ENCODE measurements at regions not wholly inside any gene's neighbourhood (a gene's known extent, or its start where the extent isn't known, plus 50 kb on each side); places are given as distances from the start of the nearest gene placed in this dataset.
"Not testable (repeated sequence)": the region's sequence is repeated elsewhere in the genome, so short reads cannot be mapped to it uniquely, and the experiment has no call there.

DNA sequence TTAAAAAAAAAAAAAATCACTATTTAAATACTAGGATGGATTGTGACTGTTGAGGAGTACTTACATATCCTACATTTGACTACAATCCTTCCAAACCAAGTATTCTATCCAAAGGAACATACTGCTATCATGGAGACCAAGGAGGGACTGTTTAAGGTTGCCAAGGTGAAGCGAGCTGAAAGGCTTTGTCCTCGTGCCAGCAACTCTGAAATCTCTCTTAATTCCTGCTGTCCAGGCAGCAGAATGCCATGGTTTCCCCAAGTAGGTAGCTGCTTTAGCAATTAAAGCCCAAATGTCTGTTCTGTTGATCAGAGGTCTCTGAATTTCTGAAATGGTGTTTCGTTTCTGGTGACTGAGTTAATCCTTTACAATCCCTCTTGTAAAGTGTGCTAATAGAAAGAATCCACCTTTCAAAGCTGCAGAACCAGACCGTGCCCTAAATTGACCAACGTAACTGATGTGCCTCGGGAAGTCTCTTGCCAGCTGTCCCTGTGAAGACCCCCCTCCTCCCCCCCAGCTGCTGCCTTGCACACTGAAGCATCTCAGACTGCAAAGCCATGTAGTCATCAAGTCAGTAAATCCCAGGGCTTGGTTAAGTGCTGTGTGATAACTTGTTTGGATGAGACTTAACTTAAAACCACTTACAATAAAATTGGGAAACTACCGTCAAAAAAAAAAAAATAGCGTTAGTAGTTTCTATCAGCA, 210.9 kb downstream of the CYLC2 start:
- H3K4me2 ChIP-seq (ENCODE audit: low read depth, low read length, poor library complexity, severe bottlenecking); H3K27ac ChIP-seq (ENCODE audit: low read length); H3K4me1 ChIP-seq (ENCODE audit: low read length); H3K9ac ChIP-seq (ENCODE audit: low read length); H3K27me3 ChIP-seq (ENCODE audit: low read length); H3K79me2 ChIP-seq (ENCODE audit: low read length); DNase-seq; H3K4me3 ChIP-seq (ENCODE audit: low read length); H3K36me3 ChIP-seq (ENCODE audit: insufficient read depth, low read length); H2AFZ ChIP-seq (ENCODE audit: low read length); H4K20me1 ChIP-seq (ENCODE audit: insufficient read depth, low read depth, low read length); H3K9me2 ChIP-seq (replicated peaks; ENCODE audit: insufficient read depth, low read length): not testable (repeated sequence)
- peaks cover 13% of the 10 kb centered on the region for H3K9me3 ChIP-seq (ENCODE audit: low read length)

DNA sequence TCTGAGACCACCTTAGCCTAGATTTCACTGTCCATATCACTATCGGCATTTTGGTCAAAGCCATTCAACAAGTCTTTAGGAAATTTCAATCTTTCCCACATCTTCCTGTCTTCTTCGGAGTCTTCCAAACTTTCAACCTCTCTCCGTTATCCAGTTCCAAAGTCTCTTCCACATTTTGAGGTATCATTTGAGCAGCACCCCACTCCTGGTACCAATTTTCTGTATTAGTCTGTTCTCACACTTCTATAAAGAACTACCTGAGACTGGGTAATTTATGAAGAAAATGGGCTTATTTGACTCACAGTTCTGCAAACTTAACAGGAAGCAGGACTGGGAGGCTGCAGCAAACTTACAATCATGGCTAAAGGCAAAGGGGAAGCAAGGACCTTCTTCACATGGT, 215.5 kb downstream of the CYLC2 start:
- Histone ChIP-seq H3K4me3 (ENCODE audit: low read length) (no peak overlapping the region), H3K27ac (ENCODE audit: low read length) (no peak overlapping the region), H3K4me2 (ENCODE audit: low read depth, low read length, poor library complexity, severe bottlenecking) (no peak overlapping the region), H3K4me1 (ENCODE audit: low read length) (no peaks in the 10 kb centered on the region), H4K20me1 (ENCODE audit: insufficient read depth, low read depth, low read length) (no peaks in the 10 kb centered on the region), H3K36me3 (ENCODE audit: insufficient read depth, low read length) (no peaks in the 10 kb centered on the region), H3K27me3 (ENCODE audit: low read length) (no peaks in the 10 kb centered on the region), H3K9me2 (replicated peaks; ENCODE audit: insufficient read depth, low read length) (no peaks in the 10 kb centered on the region), H3K9me3 (ENCODE audit: low read length) (peaks cover 18% of the 10 kb centered on the region), H3K79me2 (ENCODE audit: low read length) (no peaks in the 10 kb centered on the region), H3K9ac (ENCODE audit: low read length) (no peak overlapping the region), H2AFZ (ENCODE audit: low read length) (no peak overlapping the region)
- no peak for DNase-seq

DNA sequence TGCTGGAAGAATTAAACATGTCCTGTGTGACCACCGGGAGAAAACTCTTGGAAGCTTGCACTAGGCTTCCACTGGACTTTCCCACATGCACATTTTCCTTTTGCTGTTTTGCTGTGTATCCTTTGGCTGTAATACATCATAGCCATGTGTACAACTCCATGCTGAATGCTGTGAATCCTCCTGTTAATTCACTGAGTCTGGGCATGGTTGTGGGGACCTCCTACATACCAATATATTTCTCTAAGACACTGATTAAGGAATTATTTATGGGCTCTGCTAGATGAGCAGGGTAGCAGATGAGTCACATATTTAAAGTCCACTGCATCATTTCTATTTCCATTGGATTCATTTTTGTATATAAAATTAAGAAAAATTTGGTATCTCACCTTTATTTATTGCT, 220.1 kb downstream of the CYLC2 start:
- Histone ChIP-seq H2AFZ (ENCODE audit: low read length) (no peak overlapping the region), H3K79me2 (ENCODE audit: low read length) (no peaks in the 10 kb centered on the region), H3K4me2 (ENCODE audit: low read depth, low read length, poor library complexity, severe bottlenecking) (no peak overlapping the region), H3K9me3 (ENCODE audit: low read length) (peaks cover 12% of the 10 kb centered on the region), H3K4me3 (ENCODE audit: low read length) (no peak overlapping the region), H3K4me1 (ENCODE audit: low read length) (no peaks in the 10 kb centered on the region), H3K27ac (ENCODE audit: low read length) (no peak overlapping the region), H3K36me3 (ENCODE audit: insufficient read depth, low read length) (no peaks in the 10 kb centered on the region), H3K27me3 (ENCODE audit: low read length) (no peaks in the 10 kb centered on the region), H3K9ac (ENCODE audit: low read length) (no peak overlapping the region), H3K9me2 (replicated peaks; ENCODE audit: insufficient read depth, low read length) (no peaks in the 10 kb centered on the region), H4K20me1 (ENCODE audit: insufficient read depth, low read depth, low read length) (no peaks in the 10 kb centered on the region)
- no peak for DNase-seq

DNA sequence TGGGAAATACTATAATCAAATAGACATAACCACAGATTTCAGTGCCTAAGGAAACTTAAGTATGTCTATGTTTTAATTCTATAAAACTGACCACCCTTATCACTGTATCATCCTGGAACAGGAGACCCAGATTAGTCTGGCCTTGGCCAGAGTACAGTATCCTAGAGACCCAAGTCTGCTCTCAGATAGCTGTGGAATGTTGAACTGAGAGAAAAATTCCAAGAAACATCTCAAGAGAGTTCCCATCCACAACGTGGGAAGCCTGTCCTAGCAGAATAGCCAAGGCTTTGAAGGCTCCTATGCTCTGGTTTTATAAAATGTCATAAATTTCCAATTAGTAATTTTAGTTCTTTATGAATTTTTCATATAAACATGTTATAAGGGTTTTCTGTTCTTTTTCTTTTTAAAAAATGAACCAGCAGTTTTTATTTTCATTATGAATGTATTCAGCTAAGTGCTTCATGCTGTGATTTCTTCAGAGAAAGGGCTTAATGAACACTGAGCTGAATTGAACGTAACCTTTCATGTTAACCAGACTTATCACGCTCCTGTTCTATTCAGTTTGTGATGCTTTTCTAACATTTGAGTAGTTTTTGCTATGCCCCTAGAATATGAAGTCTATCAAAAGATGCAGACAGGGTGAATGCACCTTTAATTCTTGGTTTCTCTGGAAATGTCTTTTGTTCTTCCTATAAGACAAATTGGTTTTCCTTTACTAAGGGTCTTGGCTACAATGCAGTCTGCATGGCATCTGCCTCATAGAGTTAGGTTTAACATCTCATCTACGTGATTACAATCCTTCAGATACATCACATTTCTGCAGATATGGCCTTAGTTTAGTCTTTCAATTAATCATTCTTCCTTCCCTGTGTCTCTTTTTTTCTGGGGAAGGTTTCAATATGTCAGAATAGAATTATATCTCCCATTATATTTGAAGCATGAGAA, 230.8 kb downstream of the CYLC2 start:
- no peaks in the 10 kb centered on the region for H3K9me2 ChIP-seq (replicated peaks; ENCODE audit: insufficient read depth, low read length)
- H2AFZ ChIP-seq (ENCODE audit: low read length) = no peak overlapping the region
- no peak overlapping the region for H3K9ac ChIP-seq (ENCODE audit: low read length)
- H3K9me3 ChIP-seq (ENCODE audit: low read length) = peaks cover 25% of the 10 kb centered on the region
- DNase-seq = no peak
- H3K79me2 ChIP-seq (ENCODE audit: low read length) = no peaks in the 10 kb centered on the region
- no peaks in the 10 kb centered on the region for H3K36me3 ChIP-seq (ENCODE audit: insufficient read depth, low read length)
- no peak overlapping the region for H3K4me2 ChIP-seq (ENCODE audit: low read depth, low read length, poor library complexity, severe bottlenecking)
- H3K27me3 ChIP-seq (ENCODE audit: low read length) = no peaks in the 10 kb centered on the region
- H4K20me1 ChIP-seq (ENCODE audit: insufficient read depth, low read depth, low read length) = no peaks in the 10 kb centered on the region
- no peak overlapping the region for H3K27ac ChIP-seq (ENCODE audit: low read length)
- no peaks in the 10 kb centered on the region for H3K4me1 ChIP-seq (ENCODE audit: low read length)
- no peak overlapping the region for H3K4me3 ChIP-seq (ENCODE audit: low read length)

DNA sequence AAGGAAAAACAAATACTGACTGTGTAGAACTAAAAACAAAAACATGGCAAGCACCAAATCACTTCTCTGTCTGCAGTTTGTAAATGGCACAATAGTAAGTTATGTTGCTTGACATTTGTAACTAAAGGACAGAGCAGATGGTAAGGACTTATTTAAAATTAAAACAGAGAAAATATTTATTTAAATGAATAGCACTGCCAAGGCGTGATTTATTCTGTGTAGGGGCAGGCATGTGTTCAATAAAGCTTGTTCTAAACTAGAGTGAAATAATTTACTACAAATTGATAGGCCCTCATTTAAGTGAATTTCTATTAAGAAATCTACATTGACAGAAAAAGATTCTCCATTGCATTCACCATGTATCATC, 231.5 kb downstream of the CYLC2 start:
- H3K27ac ChIP-seq (ENCODE audit: low read length) = no peak overlapping the region
- no peak overlapping the region for H3K4me3 ChIP-seq (ENCODE audit: low read length)
- no peak overlapping the region for H3K9ac ChIP-seq (ENCODE audit: low read length)
- no peaks in the 10 kb centered on the region for H3K27me3 ChIP-seq (ENCODE audit: low read length)
- no peaks in the 10 kb centered on the region for H3K9me2 ChIP-seq (replicated peaks; ENCODE audit: insufficient read depth, low read length)
- peaks cover 21% of the 10 kb centered on the region for H3K9me3 ChIP-seq (ENCODE audit: low read length)
- H3K79me2 ChIP-seq (ENCODE audit: low read length) = no peaks in the 10 kb centered on the region
- no peak overlapping the region for H3K4me2 ChIP-seq (ENCODE audit: low read depth, low read length, poor library complexity, severe bottlenecking)
- H3K4me1 ChIP-seq (ENCODE audit: low read length) = no peaks in the 10 kb centered on the region
- H3K36me3 ChIP-seq (ENCODE audit: insufficient read depth, low read length) = no peaks in the 10 kb centered on the region
- H4K20me1 ChIP-seq (ENCODE audit: insufficient read depth, low read depth, low read length) = no peaks in the 10 kb centered on the region
- H2AFZ ChIP-seq (ENCODE audit: low read length) = no peak overlapping the region
- no peak for DNase-seq

DNA sequence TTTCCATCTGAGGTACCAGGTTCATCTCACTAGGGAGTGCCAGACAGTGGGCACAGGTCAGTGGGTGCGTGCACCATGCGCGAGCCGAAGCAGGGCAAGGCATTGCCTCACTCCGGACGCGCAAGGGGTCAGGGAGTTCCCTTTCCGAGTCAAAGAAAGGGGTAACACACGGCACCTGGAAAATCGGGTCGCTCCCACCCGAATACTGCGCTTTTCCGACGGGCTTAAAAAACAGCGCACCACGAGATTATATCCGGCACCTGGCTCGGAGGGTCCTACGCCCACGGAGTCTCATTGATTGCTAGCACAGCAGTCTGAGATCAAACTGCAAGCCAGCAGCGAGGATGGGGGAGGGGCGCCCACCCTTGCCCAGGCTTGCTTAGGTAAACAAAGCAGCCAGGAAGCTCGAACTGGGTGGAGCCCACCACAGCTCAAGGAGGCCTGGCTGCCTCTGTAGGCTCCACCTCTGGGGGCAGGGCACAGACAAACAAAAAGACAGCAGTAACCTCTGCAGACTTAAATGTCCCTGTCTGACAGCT, 242.5 kb downstream of the CYLC2 start:
- H2AFZ ChIP-seq (ENCODE audit: low read length); DNase-seq; H3K27ac ChIP-seq (ENCODE audit: low read length); H4K20me1 ChIP-seq (ENCODE audit: insufficient read depth, low read depth, low read length); H3K4me2 ChIP-seq (ENCODE audit: low read depth, low read length, poor library complexity, severe bottlenecking); H3K79me2 ChIP-seq (ENCODE audit: low read length); H3K36me3 ChIP-seq (ENCODE audit: insufficient read depth, low read length); H3K4me1 ChIP-seq (ENCODE audit: low read length); H3K27me3 ChIP-seq (ENCODE audit: low read length); H3K9ac ChIP-seq (ENCODE audit: low read length); H3K9me2 ChIP-seq (replicated peaks; ENCODE audit: insufficient read depth, low read length); H3K4me3 ChIP-seq (ENCODE audit: low read length): not testable (repeated sequence)
- peaks cover 19% of the 10 kb centered on the region; the same call in 1 of the 2 replicates for H3K9me3 ChIP-seq (ENCODE audit: low read length)

DNA sequence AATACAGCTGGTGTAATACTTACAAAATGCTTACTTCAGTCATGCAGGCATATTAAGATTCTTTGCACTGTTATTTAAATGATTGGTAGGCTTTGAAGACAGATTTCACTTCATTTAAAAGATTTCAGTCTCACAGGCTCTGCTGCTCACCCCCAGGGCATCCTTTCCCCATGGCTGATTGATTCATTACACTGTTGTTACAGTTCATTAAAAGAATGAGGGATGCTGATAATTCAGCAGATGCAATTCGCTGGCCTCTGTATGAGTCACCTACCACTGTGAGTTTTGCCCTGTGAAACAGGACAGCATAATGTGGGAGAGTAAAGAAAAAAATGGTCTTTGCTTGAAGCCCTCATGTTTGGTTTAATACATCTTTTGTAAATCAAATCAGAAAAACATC, 246.9 kb downstream of the CYLC2 start:
- Histone ChIP-seq H4K20me1 (ENCODE audit: insufficient read depth, low read depth, low read length) (no peaks in the 10 kb centered on the region), H3K79me2 (ENCODE audit: low read length) (no peaks in the 10 kb centered on the region), H3K9me3 (ENCODE audit: low read length) (peaks cover 3% of the 10 kb centered on the region; the same call in 1 of the 2 replicates), H3K4me1 (ENCODE audit: low read length) (no peaks in the 10 kb centered on the region), H3K27me3 (ENCODE audit: low read length) (no peaks in the 10 kb centered on the region), H3K9ac (ENCODE audit: low read length) (no peak overlapping the region), H3K27ac (ENCODE audit: low read length) (no peak overlapping the region), H3K9me2 (replicated peaks; ENCODE audit: insufficient read depth, low read length) (no peaks in the 10 kb centered on the region), H2AFZ (ENCODE audit: low read length) (no peak overlapping the region), H3K4me2 (ENCODE audit: low read depth, low read length, poor library complexity, severe bottlenecking) (no peak overlapping the region), H3K4me3 (ENCODE audit: low read length) (no peak overlapping the region), H3K36me3 (ENCODE audit: insufficient read depth, low read length) (no peaks in the 10 kb centered on the region)
- DNase-seq = no peak

DNA sequence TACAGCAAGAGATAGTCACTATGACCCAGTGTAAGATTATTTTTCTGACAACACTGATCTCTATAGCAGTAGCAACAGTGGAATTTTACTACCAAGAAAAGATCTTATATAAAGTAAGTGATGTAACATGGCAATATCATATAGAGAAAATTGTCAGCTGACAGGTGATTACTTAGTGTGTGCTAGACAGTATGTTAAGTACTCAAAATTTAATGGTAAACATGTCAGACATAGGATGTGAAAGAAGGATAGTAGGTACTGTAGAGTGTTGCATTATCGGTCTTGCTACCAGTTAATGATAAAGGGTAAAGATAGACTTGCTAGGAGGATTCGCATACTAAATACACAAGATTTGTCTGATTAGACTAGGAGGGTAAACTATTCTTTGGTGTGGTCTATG, 247.4 kb downstream of the CYLC2 start:
- Histone ChIP-seq H4K20me1 (ENCODE audit: insufficient read depth, low read depth, low read length) (no peaks in the 10 kb centered on the region), H3K9me2 (replicated peaks; ENCODE audit: insufficient read depth, low read length) (no peaks in the 10 kb centered on the region), H2AFZ (ENCODE audit: low read length) (no peak overlapping the region), H3K9ac (ENCODE audit: low read length) (no peak overlapping the region), H3K9me3 (ENCODE audit: low read length) (peaks cover 3% of the 10 kb centered on the region; the same call in 1 of the 2 replicates), H3K79me2 (ENCODE audit: low read length) (no peaks in the 10 kb centered on the region), H3K4me1 (ENCODE audit: low read length) (no peaks in the 10 kb centered on the region), H3K4me2 (ENCODE audit: low read depth, low read length, poor library complexity, severe bottlenecking) (no peak overlapping the region), H3K27ac (ENCODE audit: low read length) (no peak overlapping the region), H3K36me3 (ENCODE audit: insufficient read depth, low read length) (no peaks in the 10 kb centered on the region), H3K4me3 (ENCODE audit: low read length) (no peak overlapping the region), H3K27me3 (ENCODE audit: low read length) (no peaks in the 10 kb centered on the region)
- DNase-seq = no peak
